PC-3 (cell line): ENCODE measurements at regions not wholly inside any gene's neighbourhood (a gene's known extent, or its start where the extent isn't known, plus 50 kb on each side); places are given as distances from the start of the nearest gene placed in this dataset.

Experiments
- ATAC-seq: fragments of 200-7000 bp; cut with Tn5 transposase; 2 replicates; pipeline ENCODE4 v1.9.1; 2020; ENCODE audit warnings: mild to moderate bottlenecking, moderate library complexity
- BruUV-seq: library from RNA; stranded (reverse); fragments of 400-500 nt; replicated peaks from 2 replicates; lab custom pipeline; 2021; lab: Mats Ljungman, UMichigan
- CTCF ChIA-PET: fragments of 300-600 bp; sonication (Branson Sonifier 250); formaldehyde crosslinking; loops from one replicate; lab custom pipeline; 2022; ENCODE audit warnings: antibody characterized with exemption; lab: Charles Lee
- POLR2A ChIA-PET: fragments of 300-600 bp; sonication (Branson Sonifier 250); formaldehyde crosslinking; loops from one replicate; lab custom pipeline; 2022; ENCODE audit warnings: antibody characterized with exemption; ENCODE audit not compliant: unreplicated experiment; lab: Charles Lee
- DNase-seq: peaks from one replicate; pipeline ENCODE4 v3.0.0-alpha.2; 2015
- H2AFZ ChIP-seq: fragments of 300-600 bp; sonication (generic); 2 replicates; pipeline ENCODE4 v1.6.0; 2016; ENCODE audit warnings: antibody characterized with exemption, low read length
- H3F3A ChIP-seq: fragments of 300-600 bp; sonication (generic); one replicate; pipeline ENCODE4 v1.6.0; 2017; ENCODE audit warnings: antibody characterized with exemption, low read length, control low read depth, mild to moderate bottlenecking; ENCODE audit not compliant: unreplicated experiment
- H3K27ac ChIP-seq: fragments of 300-600 bp; sonication (generic); 2 replicates; pipeline ENCODE4 v1.5.1; 2016; ENCODE audit warnings: mild to moderate bottlenecking, low read length
- H3K27me3 ChIP-seq: fragments of 300-600 bp; sonication (generic); 2 replicates; pipeline ENCODE4 v1.6.1; 2016; ENCODE audit warnings: low read length, mixed read lengths
- H3K36me3 ChIP-seq: fragments of 300-600 bp; sonication (generic); 2 replicates; pipeline ENCODE4 v1.6.1; 2016; ENCODE audit warnings: low read depth, mixed run types, low read length, mixed read lengths
- H3K4me1 ChIP-seq: fragments of 300-600 bp; sonication (generic); 2 replicates; pipeline ENCODE4 v1.5.1; 2016; ENCODE audit warnings: low read length; ENCODE audit not compliant: insufficient read depth
- H3K4me2 ChIP-seq: fragments of 300-600 bp; sonication (generic); 2 replicates; pipeline ENCODE4 v1.6.0; 2016; ENCODE audit warnings: low read length
- H3K4me3 ChIP-seq: fragments of 300-600 bp; sonication (generic); 2 replicates; pipeline ENCODE4 v1.5.1; 2016; ENCODE audit warnings: mild to moderate bottlenecking, low read length, mixed read lengths
- H3K79me2 ChIP-seq: fragments of 300-600 bp; sonication (generic); 2 replicates; pipeline ENCODE4 v1.6.1; 2017; ENCODE audit warnings: low read length, mixed read lengths
- H3K9ac ChIP-seq: fragments of 300-600 bp; sonication (generic); 2 replicates; pipeline ENCODE4 v1.6.0; 2016; ENCODE audit warnings: mild to moderate bottlenecking, low read length
- H3K9me2 ChIP-seq: fragments of 300-600 bp; sonication (generic); replicated peaks from 2 replicates; pipeline ENCODE4 v1.6.1; 2016; ENCODE audit warnings: mixed run types, low read length, mixed read lengths
- H3K9me3 ChIP-seq: fragments of 300-600 bp; sonication (generic); 2 replicates; pipeline ENCODE4 v1.6.1; 2016; ENCODE audit warnings: low read length, mixed read lengths
- H4K20me1 ChIP-seq: fragments of 300-600 bp; sonication (generic); 2 replicates; pipeline ENCODE4 v1.6.1; 2016; ENCODE audit warnings: low read length, mixed read lengths
- CTCF ChIP-seq: fragments of 300-600 bp; sonication (generic); conservative IDR thresholded peaks from 2 replicates; pipeline ENCODE4 v1.5.1; 2017; ENCODE audit warnings: antibody characterized with exemption, low read depth, mild to moderate bottlenecking, low read length
- EZH2 ChIP-seq: fragments of 300-600 bp; sonication (generic); IDR thresholded peaks from one replicate; pipeline ENCODE4 v1.6.1; 2017; ENCODE audit warnings: antibody characterized with exemption, mild to moderate bottlenecking, low read length; ENCODE audit not compliant: unreplicated experiment
- EZH2phosphoT487 ChIP-seq: fragments of 300-600 bp; sonication (generic); IDR thresholded peaks from 2 replicates; pipeline ENCODE4 v1.6.1; 2018; ENCODE audit warnings: mild to moderate bottlenecking, antibody characterized with exemption, low read length, borderline replicate concordance
- intact Hi-C: fragments of 100-400 bp; cut with micrococcal nuclease; formaldehyde crosslinking; loops from 2 replicates; pipeline ENCODE4 v1.9.0; 2023

DNA sequence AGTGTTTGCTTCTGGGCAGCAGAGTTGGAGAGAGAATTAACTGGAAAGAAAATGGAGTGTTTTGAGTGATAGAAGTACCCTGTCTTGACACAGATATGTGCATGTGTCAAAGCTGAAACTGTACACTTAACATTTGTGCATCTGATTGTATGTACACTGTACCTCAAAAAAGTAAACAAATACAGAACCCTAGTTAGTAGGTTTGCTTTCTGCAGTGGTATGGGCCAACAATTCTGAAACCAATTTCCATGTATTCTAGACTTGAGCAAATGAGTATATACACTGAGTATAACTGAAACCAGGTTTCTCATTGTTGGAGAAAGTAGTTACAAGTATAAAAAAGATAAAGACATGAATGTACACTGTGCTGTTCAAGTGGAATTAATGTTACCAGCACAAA lies 52.4 kb downstream of the ELAPOR2 start:
- Histone ChIP-seq H3K27ac (no peak overlapping the region), H3K4me3 (no peak overlapping the region), H3K9ac (no peak overlapping the region), H3K4me2 (no peak overlapping the region), H3K9me3 (no peaks in the 10 kb centered on the region), H4K20me1 (no peaks in the 10 kb centered on the region), H3K27me3 (no peaks in the 10 kb centered on the region), H3K9me2 (no peaks in the 10 kb centered on the region), H3K79me2 (peaks cover 26% of the 10 kb centered on the region; the same call in 1 of the 2 replicates), H3K36me3 (no peaks in the 10 kb centered on the region), H2AFZ (no peak overlapping the region), H3K4me1 (no peaks in the 10 kb centered on the region), H3F3A (no peaks in the 10 kb centered on the region)
- BruUV-seq, result no TSS peak
- intact Hi-C loops, result no loop called here
- POLR2A ChIA-PET, result no interaction called here
- DNase-seq (no peak), ATAC-seq (no peak)
- CTCF ChIA-PET, result no interaction called here
- TF ChIP-seq EZH2, result no peak
- TF ChIP-seq EZH2phosphoT487, result no peak
- no peak for TF ChIP-seq CTCF

- no peak overlapping the region for H3K4me2 ChIP-seq
- H3K9me2 ChIP-seq, result no peaks in the 10 kb centered on the region
- no peaks in the 10 kb centered on the region for H3K27me3 ChIP-seq
- ATAC-seq (no peak), DNase-seq (no peak)
- BruUV-seq, result no TSS peak
- no peaks in the 10 kb centered on the region for H3K36me3 ChIP-seq
- H2AFZ ChIP-seq, result no peak overlapping the region
- no peaks in the 10 kb centered on the region for H3F3A ChIP-seq
- intact Hi-C loops, result no loop called here
- H4K20me1 ChIP-seq, result peaks cover 3% of the 10 kb centered on the region; the same call in 1 of the 2 replicates
- ChIA-PET CTCF (no interaction called here), POLR2A (no interaction called here)
- H3K4me3 ChIP-seq, result no peak overlapping the region
- peaks cover 34% of the 10 kb centered on the region for H3K79me2 ChIP-seq
- no peak overlapping the region for H3K9ac ChIP-seq
- H3K27ac ChIP-seq, result no peak overlapping the region
- H3K9me3 ChIP-seq, result no peaks in the 10 kb centered on the region
- TF ChIP-seq CTCF, result no peak
- H3K4me1 ChIP-seq, result peaks cover 17% of the 10 kb centered on the region
Observed at GRCh38 chr7:87004956-87005355, 54.5 kb downstream of the ELAPOR2 start.

DNA sequence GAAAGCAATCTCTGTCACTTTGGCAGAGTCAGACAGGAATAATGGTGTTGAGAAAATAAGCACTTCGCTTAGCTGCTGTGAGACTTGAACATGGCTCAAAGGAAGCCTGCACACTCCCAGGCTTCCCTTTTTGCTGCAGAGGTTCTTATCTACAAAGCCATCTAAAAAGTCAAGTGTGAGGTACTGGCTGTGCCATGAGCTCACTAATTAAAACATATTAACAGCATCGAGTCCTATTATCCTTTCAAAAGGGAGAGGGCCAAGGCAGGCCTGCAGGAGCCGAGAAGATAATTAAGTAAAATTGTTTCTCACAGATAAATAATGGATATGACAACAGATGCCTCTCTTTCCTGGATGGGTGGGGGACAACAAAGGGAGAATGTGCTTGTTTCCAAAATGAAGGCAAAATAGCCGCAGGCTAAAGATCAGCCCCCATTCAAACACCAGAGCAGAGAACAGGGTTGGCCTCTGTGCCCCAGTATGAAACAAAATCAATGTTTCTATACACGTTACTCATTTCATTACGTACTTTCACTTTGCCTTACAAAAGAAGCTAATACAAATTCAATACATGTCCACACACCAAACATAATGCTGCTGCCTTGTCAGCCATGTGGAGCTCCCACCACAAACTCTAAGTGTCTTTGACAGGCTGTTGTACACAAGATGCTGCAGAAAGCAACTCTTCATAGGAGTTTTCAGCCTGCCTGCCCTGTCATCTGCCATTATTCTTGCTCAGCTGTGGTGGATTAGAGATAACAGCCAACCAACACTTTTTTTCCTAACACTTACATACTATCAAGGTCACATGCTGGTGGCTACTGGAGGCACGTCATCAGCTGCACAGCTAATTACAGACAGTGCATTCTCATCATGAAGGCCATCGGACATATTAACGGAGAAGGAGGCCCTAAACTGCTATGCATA lies 55.3 kb downstream of the ELAPOR2 start:
- H3K9me2 ChIP-seq, result no peaks in the 10 kb centered on the region
- peaks cover 17% of the 10 kb centered on the region for H3K4me1 ChIP-seq
- H3K9ac ChIP-seq, result no peak overlapping the region
- no peak overlapping the region for H3K4me2 ChIP-seq
- H3F3A ChIP-seq, result no peaks in the 10 kb centered on the region
- ChIA-PET CTCF (no interaction called here), POLR2A (no interaction called here)
- H4K20me1 ChIP-seq, result peaks cover 6% of the 10 kb centered on the region; the same call in 1 of the 2 replicates
- no peak overlapping the region for H3K27ac ChIP-seq
- no peaks in the 10 kb centered on the region for H3K9me3 ChIP-seq
- H3K4me3 ChIP-seq, result no peak overlapping the region
- no peak overlapping the region for H2AFZ ChIP-seq
- H3K27me3 ChIP-seq, result no peaks in the 10 kb centered on the region
- peaks cover 42% of the 10 kb centered on the region for H3K79me2 ChIP-seq
- no peak for TF ChIP-seq CTCF
- no peak for TF ChIP-seq EZH2phosphoT487
- TF ChIP-seq EZH2, result no peak
- ATAC-seq (no peak), DNase-seq (no peak)
- H3K36me3 ChIP-seq, result no peaks in the 10 kb centered on the region
- intact Hi-C loops, result no loop called here
- BruUV-seq, result no TSS peak
